Upper lobe of left lung (tissue), 4 donors: ENCODE measurements at regions not wholly inside any gene's neighbourhood (a gene's known extent, or its start where the extent isn't known, plus 50 kb on each side); places are given as distances from the start of the nearest gene placed in this dataset.

Source experiments
- POLR2A ChIP-seq, 4 donors: fragments of 450-650 bp; IDR thresholded peaks; one replicate each; pipeline ENCODE4 v1.5.1; 2016 to 2017; ENCODE audit warnings: antibody characterized with exemption in 4 of 4, mild to moderate bottlenecking in 2 of 4
- TF ChIP-seq, protein P1 (sequence below), 6 experiments: fragments of 450-650 bp in 4 of 6; fragments of 200-600 bp in 2 of 6; sonication (generic) in 2 of 6; IDR thresholded peaks; one replicate each; pipeline ENCODE4 v1.5.1; 2016 to 2019; ENCODE audit warnings: antibody characterized with exemption in 6 of 6

DNA sequence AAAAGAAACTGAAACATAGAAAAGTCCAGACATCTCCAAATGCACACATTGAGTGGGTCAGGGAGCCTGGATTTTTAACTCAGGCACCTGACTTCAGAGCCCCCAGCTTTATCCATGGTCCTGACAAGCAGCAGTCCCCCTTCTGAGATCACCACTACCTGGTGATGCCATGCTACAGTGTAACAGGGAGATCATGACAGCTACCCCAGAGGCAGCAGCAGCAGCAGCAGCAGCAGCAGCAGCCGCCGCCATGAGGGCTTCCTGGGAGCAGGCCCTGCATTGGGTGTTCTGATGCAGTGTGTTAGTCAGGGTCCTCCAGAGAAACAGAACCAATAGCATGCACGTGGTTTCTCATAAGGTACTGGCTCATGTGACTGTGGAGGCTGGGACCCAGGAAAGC is 198.6 kb upstream of the SALL1 start:
- TF ChIP-seq, protein P1, sequence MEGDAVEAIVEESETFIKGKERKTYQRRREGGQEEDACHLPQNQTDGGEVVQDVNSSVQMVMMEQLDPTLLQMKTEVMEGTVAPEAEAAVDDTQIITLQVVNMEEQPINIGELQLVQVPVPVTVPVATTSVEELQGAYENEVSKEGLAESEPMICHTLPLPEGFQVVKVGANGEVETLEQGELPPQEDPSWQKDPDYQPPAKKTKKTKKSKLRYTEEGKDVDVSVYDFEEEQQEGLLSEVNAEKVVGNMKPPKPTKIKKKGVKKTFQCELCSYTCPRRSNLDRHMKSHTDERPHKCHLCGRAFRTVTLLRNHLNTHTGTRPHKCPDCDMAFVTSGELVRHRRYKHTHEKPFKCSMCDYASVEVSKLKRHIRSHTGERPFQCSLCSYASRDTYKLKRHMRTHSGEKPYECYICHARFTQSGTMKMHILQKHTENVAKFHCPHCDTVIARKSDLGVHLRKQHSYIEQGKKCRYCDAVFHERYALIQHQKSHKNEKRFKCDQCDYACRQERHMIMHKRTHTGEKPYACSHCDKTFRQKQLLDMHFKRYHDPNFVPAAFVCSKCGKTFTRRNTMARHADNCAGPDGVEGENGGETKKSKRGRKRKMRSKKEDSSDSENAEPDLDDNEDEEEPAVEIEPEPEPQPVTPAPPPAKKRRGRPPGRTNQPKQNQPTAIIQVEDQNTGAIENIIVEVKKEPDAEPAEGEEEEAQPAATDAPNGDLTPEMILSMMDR (IDR thresholded peaks at IDR 0.05), result no peak
- TF ChIP-seq POLR2A (IDR thresholded peaks at IDR 0.05), result no peak
